Activated CD4-positive, alpha-beta memory T cell treated with anti-CD3 and anti-CD28 coated beads for 36 hours (primary cell): ENCODE measurements at regions not wholly inside any gene's neighbourhood (a gene's known extent, or its start where the extent isn't known, plus 50 kb on each side); places are given as distances from the start of the nearest gene placed in this dataset.

Source experiments
- CTCF ChIA-PET: fragments of 350-600 bp; sonication (Branson Sonifier 250); formaldehyde crosslinking; loops from one replicate; lab custom pipeline; 2021; ENCODE audit warnings: antibody characterized with exemption, inconsistent platforms; lab: Charles Lee
- POLR2A ChIA-PET: fragments of 350-600 bp; sonication (Branson Sonifier 250); formaldehyde crosslinking; loops from one replicate; lab custom pipeline; 2021; ENCODE audit warnings: antibody characterized with exemption; lab: Charles Lee
- DNase-seq: peaks from one replicate; pipeline ENCODE4 v3.0.0-alpha.2; 2020
- H3K27ac Mint-ChIP-seq: one replicate; pipeline ENCODE4 v1.8.0; 2021; ENCODE audit warnings: mixed read lengths
- H3K27me3 Mint-ChIP-seq: one replicate; pipeline ENCODE4 v1.8.0; 2021; ENCODE audit warnings: mixed read lengths
- H3K36me3 Mint-ChIP-seq: one replicate; pipeline ENCODE4 v1.8.0; 2021; ENCODE audit warnings: mixed read lengths
- H3K4me1 Mint-ChIP-seq: one replicate; pipeline ENCODE4 v1.8.0; 2021; ENCODE audit warnings: low read depth, mixed read lengths
- H3K4me3 Mint-ChIP-seq: one replicate; pipeline ENCODE4 v1.8.0; 2021; ENCODE audit warnings: mild to moderate bottlenecking, mixed read lengths
- H3K9me3 Mint-ChIP-seq: one replicate; pipeline ENCODE4 v1.8.0; 2021; ENCODE audit warnings: mixed read lengths
- intact Hi-C: fragments of 100-400 bp; cut with micrococcal nuclease; formaldehyde crosslinking; loops from one replicate; pipeline ENCODE4 v1.15.1; 2023

- ChIA-PET CTCF (interaction anchor here (1.2 to 1.8 kb wide), 2 partner anchors 1110 to 1112 kb away, joined by 6 to 7 read pairs; partner anchors contain the start of gene B3GALT2), POLR2A (no interaction called here)
- Mint-ChIP-seq H3K27me3 (no peaks in the 10 kb centered on the region), H3K27ac (no peak overlapping the region), H3K4me3 (no peak overlapping the region), H3K9me3 (no peaks in the 10 kb centered on the region), H3K36me3 (no peaks in the 10 kb centered on the region), H3K4me1 (peaks cover 49% of the 10 kb centered on the region)
- no peak for DNase-seq
- intact Hi-C loops, result loop anchor here (1.0 to 10.0 kb wide), 13 partner anchors 68 to 1817 kb away; partner anchors contain the start of genes CDC73 and RGS2
These were observed 1109.3 kb upstream of the B3GALT2 start for GRCh38 chr1:194295685-194296084.

- H3K9me3 Mint-ChIP-seq, result no peaks in the 10 kb centered on the region
- POLR2A ChIA-PET, result no interaction called here
- no peaks in the 10 kb centered on the region for H3K36me3 Mint-ChIP-seq
- peaks cover 59% of the 10 kb centered on the region for H3K4me1 Mint-ChIP-seq
- intact Hi-C loops, result loop anchor here (2.0 to 10.0 kb wide), 8 partner anchors 133 to 1815 kb away; partner anchors contain the start of genes CDC73 and RGS2
- CTCF ChIA-PET, result interaction anchor here (1.0 to 1.8 kb wide), 3 partner anchors 1108 to 1113 kb away, joined by 3 to 7 read pairs (median 4); partner anchors contain the start of gene B3GALT2
- no peak for DNase-seq
- H3K4me3 Mint-ChIP-seq, result no peak overlapping the region
- H3K27ac Mint-ChIP-seq, result no peak overlapping the region
- no peaks in the 10 kb centered on the region for H3K27me3 Mint-ChIP-seq
These were observed 1107.5 kb upstream of the B3GALT2 start for GRCh38 chr1:194293851-194294405.

- ChIA-PET CTCF (no interaction called here), POLR2A (no interaction called here)
- H3K4me1 Mint-ChIP-seq, result peaks cover 54% of the 10 kb centered on the region
- no peaks in the 10 kb centered on the region for H3K36me3 Mint-ChIP-seq
- no peak overlapping the region for H3K4me3 Mint-ChIP-seq
- H3K9me3 Mint-ChIP-seq, result no peaks in the 10 kb centered on the region
- intact Hi-C loops, result loop anchor here (10.0 kb wide), 1 partner anchor 488 kb away; no protein-coding TSS in a partner anchor
- no peak overlapping the region for H3K27ac Mint-ChIP-seq
- no peak for DNase-seq
- H3K27me3 Mint-ChIP-seq, result no peaks in the 10 kb centered on the region
These were observed 1106.6 kb upstream of the B3GALT2 start for GRCh38 chr1:194292966-194293365.

GRCh38 chr1:194289569-194290266 is 1103.3 kb upstream of the B3GALT2 start:
- H3K4me3 Mint-ChIP-seq, result peak overlapping the region; percentile 43
- intact Hi-C loops, result loop anchor here (1.0 to 10.0 kb wide), 6 partner anchors 9 to 1485 kb away; partner anchors contain the start of genes RO60 and UCHL5
- peaks cover 33% of the 10 kb centered on the region for H3K4me1 Mint-ChIP-seq
- ChIA-PET CTCF (no interaction called here), POLR2A (no interaction called here)
- H3K9me3 Mint-ChIP-seq, result no peaks in the 10 kb centered on the region
- no peak overlapping the region for H3K27ac Mint-ChIP-seq
- no peaks in the 10 kb centered on the region for H3K36me3 Mint-ChIP-seq
- no peaks in the 10 kb centered on the region for H3K27me3 Mint-ChIP-seq
- peak; percentile 64 for DNase-seq

GRCh38 chr1:194288238-194288637 is 1101.8 kb upstream of the B3GALT2 start:
- H3K27ac Mint-ChIP-seq, result no peak overlapping the region
- intact Hi-C loops, result loop anchor here (2.0 to 5.0 kb wide), 3 partner anchors 909 to 1483 kb away; partner anchors contain the start of genes RO60 and UCHL5
- H3K36me3 Mint-ChIP-seq, result no peaks in the 10 kb centered on the region
- POLR2A ChIA-PET, result no interaction called here
- H3K9me3 Mint-ChIP-seq, result no peaks in the 10 kb centered on the region
- no peak overlapping the region for H3K4me3 Mint-ChIP-seq
- H3K27me3 Mint-ChIP-seq, result no peaks in the 10 kb centered on the region
- no peak for DNase-seq
- H3K4me1 Mint-ChIP-seq, result peaks cover 26% of the 10 kb centered on the region
- CTCF ChIA-PET, result interaction anchor here (0.8 kb wide), 1 partner anchor 1105 kb away, joined by 3 read pairs; no protein-coding TSS in a partner anchor

- intact Hi-C loops, result no loop called here
- no peaks in the 10 kb centered on the region for H3K27me3 Mint-ChIP-seq
- DNase-seq, result no peak
- ChIA-PET CTCF (no interaction called here), POLR2A (no interaction called here)
- no peak overlapping the region for H3K4me3 Mint-ChIP-seq
- peaks cover 8% of the 10 kb centered on the region for H3K4me1 Mint-ChIP-seq
- H3K36me3 Mint-ChIP-seq, result peaks cover 3% of the 10 kb centered on the region
- peaks cover 3% of the 10 kb centered on the region for H3K9me3 Mint-ChIP-seq
- no peak overlapping the region for H3K27ac Mint-ChIP-seq
These were observed 1095.0 kb upstream of the B3GALT2 start for GRCh38 chr1:194281376-194281775.

GRCh38 chr1:194280463-194280862 is 1094.0 kb upstream of the B3GALT2 start:
- Mint-ChIP-seq H3K9me3 (peaks cover 5% of the 10 kb centered on the region), H3K4me3 (no peak overlapping the region), H3K4me1 (peaks cover 4% of the 10 kb centered on the region), H3K27ac (no peak overlapping the region), H3K27me3 (no peaks in the 10 kb centered on the region), H3K36me3 (peaks cover 3% of the 10 kb centered on the region)
- CTCF ChIA-PET, result no interaction called here
- POLR2A ChIA-PET, result no interaction called here
- intact Hi-C loops, result no loop called here
- DNase-seq, result no peak

GRCh38 chr1:194279975-194280374 is 1093.6 kb upstream of the B3GALT2 start:
- POLR2A ChIA-PET, result no interaction called here
- intact Hi-C loops, result no loop called here
- Mint-ChIP-seq H3K9me3 (peaks cover 5% of the 10 kb centered on the region), H3K4me3 (no peak overlapping the region), H3K27ac (no peak overlapping the region), H3K27me3 (no peaks in the 10 kb centered on the region), H3K4me1 (peaks cover 4% of the 10 kb centered on the region), H3K36me3 (peaks cover 3% of the 10 kb centered on the region)
- DNase-seq, result no peak
- CTCF ChIA-PET, result no interaction called here

- Mint-ChIP-seq H3K27ac (no peak overlapping the region), H3K4me3 (no peak overlapping the region), H3K9me3 (peaks cover 3% of the 10 kb centered on the region), H3K27me3 (no peaks in the 10 kb centered on the region), H3K36me3 (no peaks in the 10 kb centered on the region), H3K4me1 (peaks cover 3% of the 10 kb centered on the region)
- ChIA-PET CTCF (no interaction called here), POLR2A (no interaction called here)
- intact Hi-C loops, result no loop called here
- no peak for DNase-seq
These were observed 1091.5 kb upstream of the B3GALT2 start for GRCh38 chr1:194277927-194278326.

- H3K27me3 Mint-ChIP-seq, result no peaks in the 10 kb centered on the region
- H3K9me3 Mint-ChIP-seq, result peaks cover 3% of the 10 kb centered on the region
- DNase-seq, result no peak
- intact Hi-C loops, result no loop called here
- H3K4me3 Mint-ChIP-seq, result no peak overlapping the region
- POLR2A ChIA-PET, result interaction anchor here (0.6 kb wide), 1 partner anchor 1150 kb away, joined by 5 read pairs; no protein-coding TSS in a partner anchor
- CTCF ChIA-PET, result no interaction called here
- no peaks in the 10 kb centered on the region for H3K4me1 Mint-ChIP-seq
- H3K36me3 Mint-ChIP-seq, result no peaks in the 10 kb centered on the region
- no peak overlapping the region for H3K27ac Mint-ChIP-seq
These were observed 1087.2 kb upstream of the B3GALT2 start for GRCh38 chr1:194273660-194274059.

GRCh38 chr1:194268839-194269238 is 1082.4 kb upstream of the B3GALT2 start:
- DNase-seq, result no peak
- POLR2A ChIA-PET, result no interaction called here
- H3K4me1 Mint-ChIP-seq, result peaks cover 2% of the 10 kb centered on the region
- H3K27ac Mint-ChIP-seq, result no peak overlapping the region
- peaks cover 7% of the 10 kb centered on the region for H3K9me3 Mint-ChIP-seq
- intact Hi-C loops, result no loop called here
- no peaks in the 10 kb centered on the region for H3K27me3 Mint-ChIP-seq
- no peak overlapping the region for H3K4me3 Mint-ChIP-seq
- H3K36me3 Mint-ChIP-seq, result peaks cover 4% of the 10 kb centered on the region
- CTCF ChIA-PET, result no interaction called here

- Mint-ChIP-seq H3K27me3 (no peaks in the 10 kb centered on the region), H3K27ac (no peak overlapping the region), H3K36me3 (peaks cover 14% of the 10 kb centered on the region), H3K4me1 (peaks cover 2% of the 10 kb centered on the region), H3K4me3 (no peak overlapping the region), H3K9me3 (peaks cover 19% of the 10 kb centered on the region)
- no peak for DNase-seq
- intact Hi-C loops, result no loop called here
- POLR2A ChIA-PET, result no interaction called here
- CTCF ChIA-PET, result no interaction called here
These were observed 1080.6 kb upstream of the B3GALT2 start for GRCh38 chr1:194267021-194267420.
